ENCODE measurements at regions not wholly inside any gene's neighbourhood (a gene's known extent, or its start where the extent isn't known, plus 50 kb on each side); places are given as distances from the start of the nearest gene placed in this dataset.

DNA sequence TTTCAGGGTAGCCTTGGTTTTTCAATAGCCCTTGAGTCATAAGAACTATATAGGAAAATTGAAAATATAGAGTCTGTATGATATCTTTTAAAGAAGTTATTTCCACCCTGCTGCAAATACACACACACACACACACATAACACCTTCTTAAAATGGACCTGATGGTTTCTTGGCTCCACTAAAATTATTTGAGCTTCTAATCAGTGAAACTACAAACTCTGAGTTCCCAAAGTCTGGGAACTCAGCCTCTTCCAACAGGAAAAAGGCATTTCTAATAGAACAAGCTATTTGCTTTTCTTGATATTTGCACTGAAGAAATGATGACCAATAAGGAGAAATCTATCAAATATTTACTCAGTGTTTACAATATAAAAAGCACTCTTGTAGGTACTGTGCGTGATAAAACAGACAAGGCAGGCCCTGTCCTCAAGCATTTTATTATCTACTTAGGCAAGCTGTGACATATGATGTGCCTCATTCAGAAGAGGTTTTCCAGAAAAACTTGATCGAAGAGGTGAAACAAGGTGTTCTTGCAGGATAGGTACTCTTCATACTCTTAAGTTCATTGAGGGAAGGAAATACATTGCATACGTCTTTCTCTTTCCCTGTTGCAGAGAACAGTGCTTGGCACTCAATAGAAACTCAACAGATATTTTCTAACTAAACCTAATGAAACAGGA, 88.6 kb downstream of the MGST1 start:
- ATAC-seq: no peak
- ChIA-PET CTCF (no interaction called here), POLR2A (no interaction called here)
- H3K27ac ChIP-seq (ENCODE audit: low read length): no peak overlapping the region
- no peaks in the 10 kb centered on the region for H3K9me3 ChIP-seq (ENCODE audit: control insufficient read depth, insufficient read depth, low read depth, low read length)
- H3K27me3 ChIP-seq (ENCODE audit: control insufficient read depth, insufficient read depth, low read length): no peaks in the 10 kb centered on the region
- no peak for DNase-seq (ENCODE audit: low read depth, low spot score)
- in situ Hi-C loops (cut with HindIII; ENCODE audit: low pct_unique_long_range_greater_than_20kb, low sequenced_read_pairs): no loop called here
- no peak overlapping the region for H3K4me3 ChIP-seq (ENCODE audit: low read depth in 2 of 2, low read length in 2 of 2)
- BruUV-seq (replicated peaks): no TSS peak
- intact Hi-C loops (cut with micrococcal nuclease; ENCODE audit: unreplicated experiment): no loop called here
- H3K36me3 ChIP-seq (ENCODE audit: control insufficient read depth, insufficient read depth, low read length): no peaks in the 10 kb centered on the region
- TF ChIP-seq, protein P1, sequence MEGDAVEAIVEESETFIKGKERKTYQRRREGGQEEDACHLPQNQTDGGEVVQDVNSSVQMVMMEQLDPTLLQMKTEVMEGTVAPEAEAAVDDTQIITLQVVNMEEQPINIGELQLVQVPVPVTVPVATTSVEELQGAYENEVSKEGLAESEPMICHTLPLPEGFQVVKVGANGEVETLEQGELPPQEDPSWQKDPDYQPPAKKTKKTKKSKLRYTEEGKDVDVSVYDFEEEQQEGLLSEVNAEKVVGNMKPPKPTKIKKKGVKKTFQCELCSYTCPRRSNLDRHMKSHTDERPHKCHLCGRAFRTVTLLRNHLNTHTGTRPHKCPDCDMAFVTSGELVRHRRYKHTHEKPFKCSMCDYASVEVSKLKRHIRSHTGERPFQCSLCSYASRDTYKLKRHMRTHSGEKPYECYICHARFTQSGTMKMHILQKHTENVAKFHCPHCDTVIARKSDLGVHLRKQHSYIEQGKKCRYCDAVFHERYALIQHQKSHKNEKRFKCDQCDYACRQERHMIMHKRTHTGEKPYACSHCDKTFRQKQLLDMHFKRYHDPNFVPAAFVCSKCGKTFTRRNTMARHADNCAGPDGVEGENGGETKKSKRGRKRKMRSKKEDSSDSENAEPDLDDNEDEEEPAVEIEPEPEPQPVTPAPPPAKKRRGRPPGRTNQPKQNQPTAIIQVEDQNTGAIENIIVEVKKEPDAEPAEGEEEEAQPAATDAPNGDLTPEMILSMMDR (IDR thresholded peaks at IDR 0.05): no peak
- TF ChIP-seq TCF7L2 (IDR thresholded peaks at IDR 0.05; ENCODE audit: low read depth, low read length) (no peak), POLR2AphosphoS5 (IDR thresholded peaks at IDR 0.05; ENCODE audit: low read depth, low read length) (no peak), SIN3A (IDR thresholded peaks at IDR 0.05; ENCODE audit: borderline replicate concordance, insufficient read depth, low read depth, low read length) (no peak)
- TF ChIP-seq, protein P2, sequence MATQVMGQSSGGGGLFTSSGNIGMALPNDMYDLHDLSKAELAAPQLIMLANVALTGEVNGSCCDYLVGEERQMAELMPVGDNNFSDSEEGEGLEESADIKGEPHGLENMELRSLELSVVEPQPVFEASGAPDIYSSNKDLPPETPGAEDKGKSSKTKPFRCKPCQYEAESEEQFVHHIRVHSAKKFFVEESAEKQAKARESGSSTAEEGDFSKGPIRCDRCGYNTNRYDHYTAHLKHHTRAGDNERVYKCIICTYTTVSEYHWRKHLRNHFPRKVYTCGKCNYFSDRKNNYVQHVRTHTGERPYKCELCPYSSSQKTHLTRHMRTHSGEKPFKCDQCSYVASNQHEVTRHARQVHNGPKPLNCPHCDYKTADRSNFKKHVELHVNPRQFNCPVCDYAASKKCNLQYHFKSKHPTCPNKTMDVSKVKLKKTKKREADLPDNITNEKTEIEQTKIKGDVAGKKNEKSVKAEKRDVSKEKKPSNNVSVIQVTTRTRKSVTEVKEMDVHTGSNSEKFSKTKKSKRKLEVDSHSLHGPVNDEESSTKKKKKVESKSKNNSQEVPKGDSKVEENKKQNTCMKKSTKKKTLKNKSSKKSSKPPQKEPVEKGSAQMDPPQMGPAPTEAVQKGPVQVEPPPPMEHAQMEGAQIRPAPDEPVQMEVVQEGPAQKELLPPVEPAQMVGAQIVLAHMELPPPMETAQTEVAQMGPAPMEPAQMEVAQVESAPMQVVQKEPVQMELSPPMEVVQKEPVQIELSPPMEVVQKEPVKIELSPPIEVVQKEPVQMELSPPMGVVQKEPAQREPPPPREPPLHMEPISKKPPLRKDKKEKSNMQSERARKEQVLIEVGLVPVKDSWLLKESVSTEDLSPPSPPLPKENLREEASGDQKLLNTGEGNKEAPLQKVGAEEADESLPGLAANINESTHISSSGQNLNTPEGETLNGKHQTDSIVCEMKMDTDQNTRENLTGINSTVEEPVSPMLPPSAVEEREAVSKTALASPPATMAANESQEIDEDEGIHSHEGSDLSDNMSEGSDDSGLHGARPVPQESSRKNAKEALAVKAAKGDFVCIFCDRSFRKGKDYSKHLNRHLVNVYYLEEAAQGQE (IDR thresholded peaks at IDR 0.05; ENCODE audit: insufficient read depth in 1 of 2, low read depth in 2 of 2, low read length in 1 of 2): no peak
- no peaks in the 10 kb centered on the region for H3K4me1 ChIP-seq (ENCODE audit: control insufficient read depth, insufficient read depth, low read length)

DNA sequence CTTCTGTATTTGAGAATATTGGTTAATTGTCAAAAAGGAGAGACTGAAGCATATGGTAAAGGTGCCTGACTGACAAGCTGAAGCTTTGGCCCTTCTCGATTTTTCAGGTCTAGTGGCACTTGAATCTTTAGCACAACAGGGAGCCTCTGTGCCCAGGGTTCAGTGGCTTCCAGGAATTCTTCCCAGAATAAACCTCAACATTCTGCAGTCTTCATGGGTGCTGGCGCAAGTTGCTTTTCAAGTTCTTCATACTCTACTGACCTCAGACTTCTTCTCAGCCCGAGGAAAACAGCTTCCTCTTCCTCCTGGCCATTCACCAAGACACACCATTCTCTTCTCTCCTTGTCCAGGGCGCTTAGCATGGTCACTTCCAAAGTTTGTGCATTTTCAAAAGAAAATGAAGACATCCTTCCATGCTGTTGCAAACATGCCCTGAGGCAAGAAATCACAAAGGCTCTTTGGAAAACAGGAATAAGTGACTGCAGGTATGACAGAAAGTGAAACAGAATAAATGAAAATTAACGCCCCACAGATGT, 89.9 kb downstream of the MGST1 start:
- Histone ChIP-seq H3K4me1 (ENCODE audit: control insufficient read depth, insufficient read depth, low read length) (no peaks in the 10 kb centered on the region), H3K27ac (ENCODE audit: low read length) (no peak overlapping the region), H3K9me3 (ENCODE audit: control insufficient read depth, insufficient read depth, low read depth, low read length) (no peaks in the 10 kb centered on the region), H3K36me3 (ENCODE audit: control insufficient read depth, insufficient read depth, low read length) (no peaks in the 10 kb centered on the region), H3K27me3 (ENCODE audit: control insufficient read depth, insufficient read depth, low read length) (no peaks in the 10 kb centered on the region), H3K4me3 (ENCODE audit: low read depth in 2 of 2, low read length in 2 of 2) (no peak overlapping the region)
- POLR2A ChIA-PET: interaction anchor here (0.5 kb wide), 1 partner anchor 755 kb away, joined by 4 read pairs; no protein-coding TSS in a partner anchor
- DNase-seq (ENCODE audit: low read depth, low spot score) (no peak), ATAC-seq (no peak)
- CTCF ChIA-PET: no interaction called here
- intact Hi-C loops (cut with micrococcal nuclease; ENCODE audit: unreplicated experiment) (no loop called here), in situ Hi-C loops (cut with HindIII; ENCODE audit: low pct_unique_long_range_greater_than_20kb, low sequenced_read_pairs) (no loop called here)
- no TSS peak for BruUV-seq (replicated peaks)
- TF ChIP-seq, protein P2 (IDR thresholded peaks at IDR 0.05; ENCODE audit: insufficient read depth in 1 of 2, low read depth in 2 of 2, low read length in 1 of 2): no peak
- no peak for TF ChIP-seq POLR2AphosphoS5 (IDR thresholded peaks at IDR 0.05; ENCODE audit: low read depth, low read length)
- no peak for TF ChIP-seq SIN3A (IDR thresholded peaks at IDR 0.05; ENCODE audit: borderline replicate concordance, insufficient read depth, low read depth, low read length)
- no peak for TF ChIP-seq TCF7L2 (IDR thresholded peaks at IDR 0.05; ENCODE audit: low read depth, low read length)
- TF ChIP-seq, protein P1 (IDR thresholded peaks at IDR 0.05): no peak
